K562 (cell line): ENCODE measurements at regions not wholly inside any gene's neighbourhood (a gene's known extent, or its start where the extent isn't known, plus 50 kb on each side); places are given as distances from the start of the nearest gene placed in this dataset.

Source experiments
- ATAC-seq: fragments of 200-7000 bp; cut with Tn5 transposase; 3 replicates; pipeline ENCODE4 v1.9.1; 2020; ENCODE audit warnings: moderate library complexity
- BruUV-seq: library from RNA; stranded (reverse); fragments of 400-500 nt; replicated peaks from 2 replicates; lab custom pipeline; 2021; lab: Mats Ljungman, UMichigan
- CTCF ChIA-PET: fragments of 300-600 bp; formaldehyde crosslinking; extraction: SDS; loops from one replicate; lab custom pipeline; 2021; ENCODE audit warnings: low intra/inter-chr PET ratio; lab: Yijun Ruan, JAX
- POLR2A ChIA-PET: fragments of 300-600, 350-650 bp; sonication (Branson Sonifier 250); formaldehyde crosslinking; extraction: SDS; loops from one replicate; lab custom pipeline; 2021; ENCODE audit warnings: antibody characterized with exemption, inconsistent platforms; lab: Yijun Ruan, JAX
- DNase-seq, 4 experiments: peaks; one replicate each; pipeline versions ENCODE4 v3.0.0 to v3.0.0-alpha.2; 2011 to 2018; ENCODE audit warnings: low spot score in 3 of 4, mixed read lengths in 3 of 4; ENCODE audit errors: extremely low read depth in 1 of 4
- FAIRE-seq: peaks from 2 replicates; lab custom pipeline; 2011; peaks lifted over from hg19 to GRCh38; lab: Jason Lieb, UNC
- H2AFZ ChIP-seq: 2 replicates; pipeline ENCODE4 v1.6.0; 2011; ENCODE audit warnings: low read depth, low read length, control low read depth, inconsistent platforms
- H3K27ac ChIP-seq: fragments of 200-600 bp; 3 replicates; pipeline ENCODE4 v1.8.0; 2011; ENCODE audit warnings: low read depth, mild to moderate bottlenecking, control low read depth, inconsistent platforms, low read length, moderate library complexity, mixed read lengths; ENCODE audit errors: extremely low read depth
- H3K27me3 ChIP-seq, 2 experiments: fragments of 300-600 bp in 1 of 2; 2 replicates in 1 of 2; 3 replicates in 1 of 2; pipeline versions ENCODE4 v1.6.0 to v1.8.0; 2011; ENCODE audit warnings: inconsistent platforms in 2 of 2, low read length in 2 of 2, mild to moderate bottlenecking in 1 of 2, mixed read lengths in 1 of 2, moderate library complexity in 1 of 2; ENCODE audit not compliant: control insufficient read depth in 2 of 2, insufficient read depth in 2 of 2
- H3K36me3 ChIP-seq: fragments of 300-600 bp; 3 replicates; pipeline ENCODE4 v1.8.0; 2011; ENCODE audit warnings: mild to moderate bottlenecking, low read length, inconsistent platforms; ENCODE audit not compliant: control insufficient read depth, insufficient read depth
- H3K4me1 ChIP-seq, 2 experiments: fragments of 200-600 bp in 1 of 2; replicated peaks in 1 of 2; 2 replicates in 1 of 2; 3 replicates in 1 of 2; pipeline versions ENCODE4 v1.5.1 to v1.8.0; 2011; ENCODE audit warnings: inconsistent platforms in 2 of 2, low read length in 2 of 2, mild to moderate bottlenecking in 1 of 2, mixed read lengths in 1 of 2, moderate library complexity in 1 of 2; ENCODE audit not compliant: control insufficient read depth in 2 of 2, insufficient read depth in 2 of 2
- H3K4me2 ChIP-seq: 2 replicates; pipeline ENCODE4 v1.6.1; 2011; ENCODE audit warnings: low read length, control low read depth, inconsistent platforms, mixed read lengths; ENCODE audit not compliant: insufficient read depth
- H3K4me3 ChIP-seq: fragments of 200-600 bp; sonication (generic), shearing (Covaris generic); 2 replicates; pipeline ENCODE4 v1.5.1; 2016; ENCODE audit warnings: control low read depth, inconsistent platforms
- H3K79me2 ChIP-seq: fragments of 200-600 bp; 3 replicates; pipeline ENCODE4 v1.8.0; 2011; ENCODE audit warnings: low read length, inconsistent platforms; ENCODE audit not compliant: control insufficient read depth, insufficient read depth
- H3K9ac ChIP-seq, 2 experiments: 2 replicates each; pipeline versions ENCODE4 v1.6.0 to v1.6.1; 2011; ENCODE audit warnings: low read depth in 2 of 2, low read length in 2 of 2, control low read depth in 1 of 2, inconsistent platforms in 1 of 2, mild to moderate bottlenecking in 1 of 2, mixed read lengths in 1 of 2; ENCODE audit not compliant: insufficient read depth in 1 of 2
- H3K9me1 ChIP-seq: one replicate; pipeline ENCODE4 v1.6.0; 2011; ENCODE audit warnings: inconsistent platforms, mild to moderate bottlenecking, low read length, moderate library complexity; ENCODE audit not compliant: control insufficient read depth, insufficient read depth
- H3K9me3 ChIP-seq: replicated peaks from 2 replicates; pipeline ENCODE4 v1.5.1; 2011; ENCODE audit warnings: low read depth, low read length, inconsistent platforms; ENCODE audit not compliant: control insufficient read depth, insufficient read depth
- H4K20me1 ChIP-seq: replicated peaks from 2 replicates; pipeline ENCODE4 v1.6.1; 2011; ENCODE audit warnings: low read length, inconsistent platforms, mixed read lengths; ENCODE audit not compliant: control insufficient read depth, insufficient read depth
- BHLHE40 ChIP-seq: IDR thresholded peaks from 2 replicates; pipeline ENCODE4 v1.6.1; 2011; ENCODE audit warnings: low read length, improper control_type of control experiment
- SAP30 ChIP-seq: fragments of 200-600 bp; sonication (generic); IDR thresholded peaks from 2 replicates; pipeline ENCODE4 v1.6.1; 2012; ENCODE audit warnings: borderline replicate concordance, low read depth, mild to moderate bottlenecking, moderate library complexity, low read length, control low read depth, inconsistent platforms; ENCODE audit not compliant: insufficient read depth, poor library complexity, severe bottlenecking
- SIRT6 ChIP-seq: IDR thresholded peaks from one replicate; pipeline ENCODE4 v1.6.1; 2012; ENCODE audit warnings: low read depth, mild to moderate bottlenecking, control low read depth, inconsistent platforms, low read length, moderate library complexity
- SOX6 ChIP-seq: fragments of 450-650 bp; IDR thresholded peaks from 2 replicates; pipeline ENCODE4 v1.6.1; 2014; ENCODE audit warnings: mild to moderate bottlenecking
- U2AF2 ChIP-seq: fragments of 200-400 bp; formaldehyde crosslinking; optimal IDR thresholded peaks from 2 replicates; pipeline ENCODE3; 2017; ENCODE audit warnings: low read depth, mild to moderate bottlenecking, low read length
- ZEB2 ChIP-seq: fragments of 450-650 bp; IDR thresholded peaks from 2 replicates; pipeline ENCODE4 v1.6.1; 2016
- ZNF140 ChIP-seq: fragments of 250-450 bp; sonication (Bioruptor Pico); IDR thresholded peaks from 2 replicates; pipeline ENCODE4 v1.8.0; 2021; ENCODE audit warnings: moderate library complexity, mild to moderate bottlenecking, inconsistent platforms
- ZNF584 ChIP-seq: fragments of 200-800 bp; sonication (Bioruptor generic); IDR thresholded peaks from 2 replicates; pipeline ENCODE4 v1.6.1; 2016; ENCODE audit warnings: low read depth, mild to moderate bottlenecking, missing genetic modification characterization, missing compliant biosample characterization
- ZNF695 ChIP-seq: fragments of 450-650 bp; formaldehyde crosslinking; IDR thresholded peaks from 2 replicates; pipeline ENCODE4 v1.4.0; 2020; ENCODE audit warnings: mild to moderate bottlenecking, moderate library complexity
- WGBS: fragments of 100-300 bp; shearing (Covaris generic); methylation state at CpG from one replicate; pipeline ENCODE4 v1.1.6; 2016; ENCODE audit warnings: low coverage, mixed read lengths; ENCODE audit not compliant: insufficient coverage; ENCODE audit errors: missing lambda C conversion rate; 5-methylcytosine and 5-hydroxymethylcytosine counted together
- in situ Hi-C: fragments of 300-500 bp; cut with MboI; formaldehyde crosslinking; loops from 4 replicates; pipeline ENCODE4 v1.15.0; 2018; ENCODE audit warnings: inconsistent platforms, mixed read lengths
- intact Hi-C: fragments of 100-400 bp; cut with micrococcal nuclease; formaldehyde crosslinking; loops from 2 replicates; pipeline ENCODE4 v1.14.2; 2022
- TF ChIP-seq, protein P1 (sequence below): IDR thresholded peaks from 2 replicates; pipeline ENCODE4 v1.6.1; 2011; ENCODE audit not compliant: insufficient read length; ENCODE audit errors: extremely low read depth
- TF ChIP-seq, protein P2 (sequence below): fragments of 250-450 bp; sonication (Bioruptor Pico); IDR thresholded peaks from 2 replicates; pipeline ENCODE4 v1.8.0; 2022; ENCODE audit warnings: moderate library complexity, mild to moderate bottlenecking, inconsistent platforms

DNA sequence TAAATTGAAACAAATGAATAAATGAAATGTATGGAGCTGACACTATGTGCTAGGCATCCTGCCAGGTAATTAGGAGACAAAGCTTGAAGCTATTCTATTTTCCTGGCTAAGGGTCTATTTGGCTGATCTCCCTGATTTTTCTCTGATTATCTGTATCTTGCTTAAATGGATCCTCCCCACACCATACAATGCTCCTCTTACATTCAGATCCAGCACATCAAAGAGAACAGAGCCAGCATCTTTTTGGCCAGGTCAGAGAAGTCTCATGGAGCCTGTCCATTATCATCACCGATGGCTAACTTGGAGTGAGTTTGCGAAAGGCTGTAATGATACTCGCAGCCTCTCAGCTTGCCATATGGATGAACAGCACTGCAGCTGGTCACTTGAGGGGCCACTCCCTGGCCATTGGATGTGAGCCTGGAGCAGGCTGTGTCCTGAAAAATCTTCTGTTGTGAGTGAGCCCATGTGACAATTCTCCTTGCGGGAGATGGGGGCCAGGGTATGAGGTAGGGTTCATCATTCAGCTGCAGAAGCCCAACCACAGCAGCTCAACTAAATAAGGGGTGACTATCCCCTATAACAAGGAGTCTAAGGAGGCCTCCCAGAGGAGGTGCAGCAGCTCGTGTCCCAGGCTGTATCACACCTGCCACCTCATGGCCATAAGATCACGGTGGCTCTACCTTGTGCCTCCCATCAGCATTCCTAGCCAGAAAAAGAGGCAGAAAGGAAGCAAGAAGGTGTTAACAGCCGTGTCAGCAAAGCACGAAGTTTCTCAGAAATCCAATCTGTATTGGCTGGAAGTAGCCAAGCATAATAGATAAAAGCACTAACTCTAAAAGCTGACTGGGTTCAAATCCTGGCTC lies 69.3 kb upstream of the ST8SIA2 start:
- H4K20me1 ChIP-seq: no peaks in the 10 kb centered on the region
- no peaks in the 10 kb centered on the region for H3K79me2 ChIP-seq
- no TSS peak for BruUV-seq
- in situ Hi-C loops: no loop called here
- FAIRE-seq (no peak), DNase-seq (no peak), ATAC-seq (no peak)
- peaks cover 0 to 4% of the 10 kb centered on the region in 2 experiments; a peak in 2 of 5 replicates for H3K27me3 ChIP-seq
- no peak overlapping the region for H3K4me3 ChIP-seq
- H3K9me3 ChIP-seq: no peaks in the 10 kb centered on the region
- H3K4me1 ChIP-seq: no peaks in the 10 kb centered on the region
- H3K27ac ChIP-seq: no peak overlapping the region
- no peak for TF ChIP-seq ZNF140
- ChIA-PET CTCF (no interaction called here), POLR2A (no interaction called here)
- no peak overlapping the region for H3K4me2 ChIP-seq
- H3K36me3 ChIP-seq: no peaks in the 10 kb centered on the region
- no peaks in the 10 kb centered on the region for H3K9me1 ChIP-seq
- no peak overlapping the region for H3K9ac ChIP-seq
- intact Hi-C loops: no loop called here
- H2AFZ ChIP-seq: no peak overlapping the region
- WGBS: 2% methylated on average over 8 of the region's 8 CpGs

DNA sequence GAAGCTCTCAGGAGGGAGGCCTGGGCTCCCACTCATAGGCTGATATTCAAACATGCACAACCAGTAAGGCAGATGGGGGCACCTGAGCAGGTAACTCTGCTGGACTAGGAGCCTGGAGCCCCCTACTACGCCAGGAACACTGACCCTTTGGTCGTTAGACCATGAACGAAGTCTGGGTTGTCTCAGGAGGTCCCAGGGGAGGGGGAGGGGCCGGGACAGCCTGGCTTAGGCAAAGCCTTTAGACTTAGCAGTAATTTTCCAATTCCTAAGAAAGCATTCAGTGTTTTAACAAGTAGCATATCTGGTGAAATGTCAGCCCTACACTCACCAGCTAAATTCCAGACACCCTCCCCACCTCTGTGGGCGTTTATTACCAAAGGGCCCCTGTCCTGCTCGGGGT lies 67.4 kb upstream of the ST8SIA2 start:
- BruUV-seq: no TSS peak
- no peaks in the 10 kb centered on the region for H3K9me1 ChIP-seq
- intact Hi-C loops (no loop called here), in situ Hi-C loops (no loop called here)
- no peaks in the 10 kb centered on the region for H3K9me3 ChIP-seq
- no peak for FAIRE-seq
- ChIA-PET POLR2A (no interaction called here), CTCF (no interaction called here)
- DNase-seq: no peak
- no peak for ATAC-seq
- H3K27me3 ChIP-seq: peaks cover 0 to 4% of the 10 kb centered on the region in 2 experiments; a peak in 1 of 5 replicates
- no peaks in the 10 kb centered on the region for H3K36me3 ChIP-seq
- H3K27ac ChIP-seq: no peak overlapping the region
- no peak for TF ChIP-seq ZEB2
- TF ChIP-seq SIRT6: no peak
- no peak for TF ChIP-seq ZNF584
- no peak for TF ChIP-seq SOX6
- TF ChIP-seq SAP30: no peak
- TF ChIP-seq, protein P1, sequence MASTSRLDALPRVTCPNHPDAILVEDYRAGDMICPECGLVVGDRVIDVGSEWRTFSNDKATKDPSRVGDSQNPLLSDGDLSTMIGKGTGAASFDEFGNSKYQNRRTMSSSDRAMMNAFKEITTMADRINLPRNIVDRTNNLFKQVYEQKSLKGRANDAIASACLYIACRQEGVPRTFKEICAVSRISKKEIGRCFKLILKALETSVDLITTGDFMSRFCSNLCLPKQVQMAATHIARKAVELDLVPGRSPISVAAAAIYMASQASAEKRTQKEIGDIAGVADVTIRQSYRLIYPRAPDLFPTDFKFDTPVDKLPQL: no peak
- TF ChIP-seq U2AF2: no peak
- TF ChIP-seq, protein P2, sequence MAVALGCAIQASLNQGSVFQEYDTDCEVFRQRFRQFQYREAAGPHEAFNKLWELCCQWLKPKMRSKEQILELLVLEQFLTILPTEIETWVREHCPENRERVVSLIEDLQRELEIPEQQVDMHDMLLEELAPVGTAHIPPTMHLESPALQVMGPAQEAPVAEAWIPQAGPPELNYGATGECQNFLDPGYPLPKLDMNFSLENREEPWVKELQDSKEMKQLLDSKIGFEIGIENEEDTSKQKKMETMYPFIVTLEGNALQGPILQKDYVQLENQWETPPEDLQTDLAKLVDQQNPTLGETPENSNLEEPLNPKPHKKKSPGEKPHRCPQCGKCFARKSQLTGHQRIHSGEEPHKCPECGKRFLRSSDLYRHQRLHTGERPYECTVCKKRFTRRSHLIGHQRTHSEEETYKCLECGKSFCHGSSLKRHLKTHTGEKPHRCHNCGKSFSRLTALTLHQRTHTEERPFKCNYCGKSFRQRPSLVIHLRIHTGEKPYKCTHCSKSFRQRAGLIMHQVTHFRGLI (CRISPR knock-in tag): no peak
- no peak for TF ChIP-seq BHLHE40
- TF ChIP-seq ZNF695 (CRISPR knock-in tag): no peak
- H4K20me1 ChIP-seq: no peaks in the 10 kb centered on the region
- no peaks in the 10 kb centered on the region for H3K4me1 ChIP-seq
- no peak overlapping the region for H2AFZ ChIP-seq
- H3K4me3 ChIP-seq: no peak overlapping the region
- H3K79me2 ChIP-seq: no peaks in the 10 kb centered on the region
- H3K9ac ChIP-seq: no peak overlapping the region
- 2% methylated on average over 6 of the region's 6 CpGs for WGBS
- H3K4me2 ChIP-seq: no peak overlapping the region
